HG02759 (cell line): ENCODE measurements at regions not wholly inside any gene's neighbourhood (a gene's known extent, or its start where the extent isn't known, plus 50 kb on each side); places are given as distances from the start of the nearest gene placed in this dataset.
"Not testable (repeated sequence)": the region's sequence is repeated elsewhere in the genome, so short reads cannot be mapped to it uniquely, and the experiment has no call there.

Source experiments
- ATAC-seq: cut with Tn5 transposase; IDR thresholded peaks from one replicate; pipeline ENCODE4 v1.9.1; 2021; ENCODE audit warnings: mild to moderate bottlenecking, moderate library complexity; ENCODE audit not compliant: unreplicated experiment

- ATAC-seq: no peak
Observed at GRCh38 chr12:58302487-58303011, 361.2 kb downstream of the ATP23 start.

- ATAC-seq: no peak
Observed at GRCh38 chr12:58306266-58307000, 365.1 kb downstream of the ATP23 start.

GRCh38 chr12:58309806-58310205 is 368.4 kb downstream of the ATP23 start:
- peak; percentile 53 for ATAC-seq

- ATAC-seq: no peak
Observed at GRCh38 chr12:58310368-58310767, 369.0 kb downstream of the ATP23 start.

GRCh38 chr12:58310809-58311622 is 369.6 kb downstream of the ATP23 start:
- ATAC-seq: peak; percentile 75

- no peak for ATAC-seq
Observed at GRCh38 chr12:58313091-58313855, 371.9 kb downstream of the ATP23 start.

GRCh38 chr12:58314610-58315009 is 373.2 kb downstream of the ATP23 start:
- no peak for ATAC-seq

- ATAC-seq: no peak
Observed at GRCh38 chr12:58316926-58317325, 375.6 kb downstream of the ATP23 start.

GRCh38 chr12:58321414-58321813 is 380.0 kb downstream of the ATP23 start:
- ATAC-seq: peak; percentile 79

- ATAC-seq: no peak
Observed at GRCh38 chr12:58323676-58324075, 382.3 kb downstream of the ATP23 start.

- no peak for ATAC-seq
Observed at GRCh38 chr12:58325561-58325960, 384.2 kb downstream of the ATP23 start.

GRCh38 chr12:58326534-58326933 is 385.2 kb downstream of the ATP23 start:
- ATAC-seq: no peak

GRCh38 chr12:58336581-58337242 is 395.3 kb downstream of the ATP23 start:
- not testable (repeated sequence) for ATAC-seq

- not testable (repeated sequence) for ATAC-seq
Observed at GRCh38 chr12:58337539-58337938, 396.2 kb downstream of the ATP23 start.

- ATAC-seq: no peak
Observed at GRCh38 chr12:58341791-58342190, 400.4 kb downstream of the ATP23 start.

GRCh38 chr12:58342736-58343135 is 401.4 kb downstream of the ATP23 start:
- ATAC-seq: no peak

GRCh38 chr12:58346032-58346632 is 404.8 kb downstream of the ATP23 start:
- ATAC-seq: peak; percentile 69

GRCh38 chr12:58347188-58347587 is 405.8 kb downstream of the ATP23 start:
- ATAC-seq: no peak

GRCh38 chr12:58347691-58348090 is 406.3 kb downstream of the ATP23 start:
- ATAC-seq: no peak

- no peak for ATAC-seq
Observed at GRCh38 chr12:58349161-58349560, 407.8 kb downstream of the ATP23 start.
